PC-9 (cell line): ENCODE measurements at regions not wholly inside any gene's neighbourhood (a gene's known extent, or its start where the extent isn't known, plus 50 kb on each side); places are given as distances from the start of the nearest gene placed in this dataset.
"Not testable (repeated sequence)": the region's sequence is repeated elsewhere in the genome, so short reads cannot be mapped to it uniquely, and the experiment has no call there.

Experiments
- CTCF ChIP-seq: fragments of 200-600 bp; sonication (generic); conservative IDR thresholded peaks from 2 replicates; pipeline ENCODE4 v1.6.1; 2017; ENCODE audit warnings: mixed run types, antibody characterized with exemption, mild to moderate bottlenecking, moderate library complexity
- EZH2 ChIP-seq: fragments of 200-600 bp; sonication (generic); IDR thresholded peaks from 2 replicates; pipeline ENCODE4 v1.8.0; 2017; ENCODE audit warnings: antibody characterized with exemption, low read depth

- not testable (repeated sequence) for TF ChIP-seq CTCF, EZH2
These were observed 70.3 kb upstream of the CLEC6A start for GRCh38 chr12:8385431-8385830.
